CD8-positive, alpha-beta memory T cell (primary cell): ENCODE measurements at regions not wholly inside any gene's neighbourhood (a gene's known extent, or its start where the extent isn't known, plus 50 kb on each side); places are given as distances from the start of the nearest gene placed in this dataset.

ENCODE experiments used
- CTCF ChIA-PET: fragments of 350-600 bp; sonication (Branson Sonifier 250); formaldehyde crosslinking; loops from one replicate; lab custom pipeline; 2021; ENCODE audit warnings: antibody characterized with exemption; lab: Charles Lee
- POLR2A ChIA-PET: fragments of 350-600 bp; sonication (Branson Sonifier 250); formaldehyde crosslinking; loops from one replicate; lab custom pipeline; 2021; ENCODE audit warnings: antibody characterized with exemption; lab: Charles Lee
- DNase-seq, 5 donors: peaks; one replicate each; pipeline versions ENCODE4 v3.0.0 to v3.0.0-alpha.2; 2020 to 2022; ENCODE audit warnings: mixed read lengths in 1 of 5
- H3K27ac ChIP-seq: one replicate; pipeline ENCODE4 v1.7.0; 2013; ENCODE audit warnings: low read depth, mild to moderate bottlenecking, low read length, moderate library complexity
- H3K27me3 ChIP-seq: 2 replicates; pipeline ENCODE4 v1.7.0; 2013; ENCODE audit warnings: low read length, mild to moderate bottlenecking; ENCODE audit not compliant: insufficient read depth, poor library complexity, severe bottlenecking
- H3K36me3 ChIP-seq: 2 replicates; pipeline ENCODE4 v1.7.0; 2013; ENCODE audit warnings: mild to moderate bottlenecking, low read length, moderate library complexity; ENCODE audit not compliant: insufficient read depth
- H3K4me1 ChIP-seq: 2 replicates; pipeline ENCODE4 v1.7.0; 2013; ENCODE audit warnings: mild to moderate bottlenecking, low read length, moderate library complexity; ENCODE audit not compliant: insufficient read depth
- H3K4me3 ChIP-seq: 2 replicates; pipeline ENCODE4 v1.7.0; 2013; ENCODE audit warnings: mild to moderate bottlenecking, low read length
- H3K9me3 ChIP-seq: 2 replicates; pipeline ENCODE4 v1.7.0; 2013; ENCODE audit warnings: mild to moderate bottlenecking, low read length
- H3K27ac Mint-ChIP-seq, 8 donors: one replicate each; pipeline ENCODE4 v1.8.0; 2020 to 2021; ENCODE audit warnings: mixed read lengths in 8 of 8, mild to moderate bottlenecking in 6 of 8, inconsistent platforms in 3 of 8, moderate library complexity in 3 of 8
- H3K27me3 Mint-ChIP-seq, 2 donors: one replicate each; pipeline ENCODE4 v1.8.0; 2020 to 2021; ENCODE audit warnings: mixed read lengths in 2 of 2, mild to moderate bottlenecking in 1 of 2, moderate library complexity in 1 of 2
- H3K36me3 Mint-ChIP-seq, 3 donors: one replicate each; pipeline ENCODE4 v1.8.0; 2020 to 2021; ENCODE audit warnings: mixed read lengths in 3 of 3, inconsistent platforms in 1 of 3, mild to moderate bottlenecking in 1 of 3
- H3K4me1 Mint-ChIP-seq, 3 donors: one replicate each; pipeline ENCODE4 v1.8.0; 2020 to 2021; ENCODE audit warnings: mixed read lengths in 3 of 3, inconsistent platforms in 1 of 3, mild to moderate bottlenecking in 1 of 3
- H3K4me3 Mint-ChIP-seq, 7 donors: one replicate each; pipeline ENCODE4 v1.8.0; 2020 to 2021; ENCODE audit warnings: mixed read lengths in 7 of 7, mild to moderate bottlenecking in 6 of 7, moderate library complexity in 4 of 7, inconsistent platforms in 2 of 7
- H3K9me3 Mint-ChIP-seq, 5 donors: one replicate each; pipeline ENCODE4 v1.8.0; 2020 to 2022; ENCODE audit warnings: mixed read lengths in 5 of 5, mild to moderate bottlenecking in 3 of 5, moderate library complexity in 2 of 5, inconsistent platforms in 1 of 5

GRCh38 chr9:90948156-90948555 lies 146.5 kb downstream of the SYK start:
- no peaks in the 10 kb centered on the region for H3K4me1 Mint-ChIP-seq
- no peak overlapping the region for H3K27ac Mint-ChIP-seq
- POLR2A ChIA-PET, result no interaction called here
- H3K36me3 ChIP-seq, result no peaks in the 10 kb centered on the region
- H3K27me3 ChIP-seq, result no peaks in the 10 kb centered on the region
- no peaks in the 10 kb centered on the region for H3K9me3 Mint-ChIP-seq
- H3K4me1 ChIP-seq, result no peaks in the 10 kb centered on the region
- H3K27me3 Mint-ChIP-seq, result peaks cover 15 to 40% of the 10 kb centered on the region in 2 donors
- DNase-seq, result no peak
- H3K36me3 Mint-ChIP-seq, result no peaks in the 10 kb centered on the region
- H3K9me3 ChIP-seq, result no peaks in the 10 kb centered on the region
- H3K27ac ChIP-seq, result no peak overlapping the region
- no peak overlapping the region for H3K4me3 ChIP-seq
- CTCF ChIA-PET, result no interaction called here
- H3K4me3 Mint-ChIP-seq, result no peak overlapping the region

GRCh38 chr9:90950600-90950999 lies 149.0 kb downstream of the SYK start:
- POLR2A ChIA-PET, result no interaction called here
- no peak overlapping the region for H3K4me3 ChIP-seq
- DNase-seq, result no peak
- H3K4me1 Mint-ChIP-seq, result no peaks in the 10 kb centered on the region
- H3K27ac Mint-ChIP-seq, result no peak overlapping the region
- CTCF ChIA-PET, result no interaction called here
- H3K9me3 ChIP-seq, result no peaks in the 10 kb centered on the region
- no peaks in the 10 kb centered on the region for H3K27me3 ChIP-seq
- no peak overlapping the region for H3K27ac ChIP-seq
- no peaks in the 10 kb centered on the region for H3K36me3 ChIP-seq
- peaks cover 13 to 26% of the 10 kb centered on the region in 2 donors for H3K27me3 Mint-ChIP-seq
- no peak overlapping the region for H3K4me3 Mint-ChIP-seq
- no peaks in the 10 kb centered on the region for H3K9me3 Mint-ChIP-seq
- H3K36me3 Mint-ChIP-seq, result no peaks in the 10 kb centered on the region
- no peaks in the 10 kb centered on the region for H3K4me1 ChIP-seq

- no peaks in the 10 kb centered on the region for H3K36me3 ChIP-seq
- Mint-ChIP-seq H3K4me1 (no peaks in the 10 kb centered on the region), H3K4me3 (no peak overlapping the region), H3K27me3 (peaks cover 8 to 13% of the 10 kb centered on the region in 2 donors), H3K36me3 (no peaks in the 10 kb centered on the region), H3K9me3 (no peaks in the 10 kb centered on the region), H3K27ac (no peak overlapping the region)
- no peaks in the 10 kb centered on the region for H3K4me1 ChIP-seq
- ChIA-PET CTCF (no interaction called here), POLR2A (no interaction called here)
- no peak overlapping the region for H3K27ac ChIP-seq
- no peaks in the 10 kb centered on the region for H3K27me3 ChIP-seq
- H3K9me3 ChIP-seq, result no peaks in the 10 kb centered on the region
- no peak overlapping the region for H3K4me3 ChIP-seq
- no peak for DNase-seq
These were observed 151.6 kb downstream of the SYK start for GRCh38 chr9:90953200-90953599.

GRCh38 chr9:90953805-90954204 lies 152.2 kb downstream of the SYK start:
- Mint-ChIP-seq H3K27me3 (peaks cover 10 to 13% of the 10 kb centered on the region in 2 donors), H3K4me1 (no peaks in the 10 kb centered on the region), H3K36me3 (no peaks in the 10 kb centered on the region), H3K27ac (no peak overlapping the region), H3K9me3 (no peaks in the 10 kb centered on the region), H3K4me3 (no peak overlapping the region)
- Histone ChIP-seq H3K9me3 (no peaks in the 10 kb centered on the region), H3K27me3 (no peaks in the 10 kb centered on the region), H3K4me1 (no peaks in the 10 kb centered on the region), H3K27ac (no peak overlapping the region), H3K4me3 (no peak overlapping the region), H3K36me3 (no peaks in the 10 kb centered on the region)
- ChIA-PET CTCF (no interaction called here), POLR2A (no interaction called here)
- no peak for DNase-seq

- Histone ChIP-seq H3K4me3 (no peak overlapping the region), H3K4me1 (no peaks in the 10 kb centered on the region), H3K9me3 (no peaks in the 10 kb centered on the region), H3K27ac (no peak overlapping the region), H3K27me3 (no peaks in the 10 kb centered on the region), H3K36me3 (no peaks in the 10 kb centered on the region)
- Mint-ChIP-seq H3K36me3 (no peaks in the 10 kb centered on the region), H3K4me1 (no peaks in the 10 kb centered on the region), H3K4me3 (no peak overlapping the region), H3K27ac (no peak overlapping the region), H3K9me3 (no peaks in the 10 kb centered on the region), H3K27me3 (peaks cover 9 to 14% of the 10 kb centered on the region in 2 donors)
- no peak for DNase-seq
- ChIA-PET POLR2A (no interaction called here), CTCF (no interaction called here)
These were observed 154.6 kb downstream of the SYK start for GRCh38 chr9:90956026-90956810.

GRCh38 chr9:90958328-90958727 lies 156.7 kb downstream of the SYK start:
- POLR2A ChIA-PET, result no interaction called here
- Histone ChIP-seq H3K27me3 (peaks cover 10% of the 10 kb centered on the region), H3K4me3 (no peak overlapping the region), H3K9me3 (no peaks in the 10 kb centered on the region), H3K36me3 (no peaks in the 10 kb centered on the region), H3K27ac (no peak overlapping the region), H3K4me1 (no peaks in the 10 kb centered on the region)
- Mint-ChIP-seq H3K9me3 (no peaks in the 10 kb centered on the region), H3K4me1 (no peaks in the 10 kb centered on the region), H3K27ac (no peak overlapping the region), H3K4me3 (no peak overlapping the region), H3K36me3 (no peaks in the 10 kb centered on the region), H3K27me3 (peaks cover 8 to 30% of the 10 kb centered on the region in 2 donors)
- CTCF ChIA-PET, result no interaction called here
- DNase-seq, result no peak

GRCh38 chr9:90960941-90961340 lies 159.3 kb downstream of the SYK start:
- H3K4me3 Mint-ChIP-seq, result no peak overlapping the region
- no peaks in the 10 kb centered on the region for H3K36me3 ChIP-seq
- no peak overlapping the region for H3K4me3 ChIP-seq
- H3K27ac ChIP-seq, result no peak overlapping the region
- DNase-seq, result no peak
- POLR2A ChIA-PET, result no interaction called here
- no peaks in the 10 kb centered on the region for H3K9me3 Mint-ChIP-seq
- H3K9me3 ChIP-seq, result no peaks in the 10 kb centered on the region
- CTCF ChIA-PET, result no interaction called here
- peaks cover 6 to 9% (median 7%) of the 10 kb centered on the region in 3 donors for H3K4me1 Mint-ChIP-seq
- no peaks in the 10 kb centered on the region for H3K4me1 ChIP-seq
- peaks cover 10 to 54% of the 10 kb centered on the region in 2 donors for H3K27me3 Mint-ChIP-seq
- peak overlapping the region in 1 of 8 donors; percentile 7 for H3K27ac Mint-ChIP-seq
- H3K27me3 ChIP-seq, result peaks cover 10% of the 10 kb centered on the region
- peaks cover 0 to 4% (median 0%) of the 10 kb centered on the region in 3 donors for H3K36me3 Mint-ChIP-seq

GRCh38 chr9:90961375-90961774 lies 159.8 kb downstream of the SYK start:
- ChIA-PET CTCF (no interaction called here), POLR2A (no interaction called here)
- no peaks in the 10 kb centered on the region for H3K36me3 ChIP-seq
- Mint-ChIP-seq H3K27me3 (peaks cover 10 to 57% of the 10 kb centered on the region in 2 donors), H3K4me3 (no peak overlapping the region), H3K4me1 (peaks cover 6 to 10% (median 7%) of the 10 kb centered on the region in 3 donors), H3K36me3 (peaks cover 0 to 4% (median 0%) of the 10 kb centered on the region in 3 donors), H3K27ac (peak overlapping the region in 2 of 8 donors; percentile 7 to 78), H3K9me3 (no peaks in the 10 kb centered on the region)
- H3K4me1 ChIP-seq, result no peaks in the 10 kb centered on the region
- H3K4me3 ChIP-seq, result no peak overlapping the region
- H3K27me3 ChIP-seq, result peaks cover 10% of the 10 kb centered on the region
- H3K27ac ChIP-seq, result no peak overlapping the region
- DNase-seq, result no peak
- no peaks in the 10 kb centered on the region for H3K9me3 ChIP-seq
